SKM-1 treated with dmso at 0.1 percent for 144 hours (cell line): ENCODE measurements at regions not wholly inside any gene's neighbourhood (a gene's known extent, or its start where the extent isn't known, plus 50 kb on each side); places are given as distances from the start of the nearest gene placed in this dataset.
"Not testable (repeated sequence)": the region's sequence is repeated elsewhere in the genome, so short reads cannot be mapped to it uniquely, and the experiment has no call there.

Source experiments
- DNase-seq: peaks from one replicate; lab custom pipeline; 2025; ENCODE audit not compliant: unreplicated experiment; lab: John Stamatoyannopoulos, UW

DNA sequence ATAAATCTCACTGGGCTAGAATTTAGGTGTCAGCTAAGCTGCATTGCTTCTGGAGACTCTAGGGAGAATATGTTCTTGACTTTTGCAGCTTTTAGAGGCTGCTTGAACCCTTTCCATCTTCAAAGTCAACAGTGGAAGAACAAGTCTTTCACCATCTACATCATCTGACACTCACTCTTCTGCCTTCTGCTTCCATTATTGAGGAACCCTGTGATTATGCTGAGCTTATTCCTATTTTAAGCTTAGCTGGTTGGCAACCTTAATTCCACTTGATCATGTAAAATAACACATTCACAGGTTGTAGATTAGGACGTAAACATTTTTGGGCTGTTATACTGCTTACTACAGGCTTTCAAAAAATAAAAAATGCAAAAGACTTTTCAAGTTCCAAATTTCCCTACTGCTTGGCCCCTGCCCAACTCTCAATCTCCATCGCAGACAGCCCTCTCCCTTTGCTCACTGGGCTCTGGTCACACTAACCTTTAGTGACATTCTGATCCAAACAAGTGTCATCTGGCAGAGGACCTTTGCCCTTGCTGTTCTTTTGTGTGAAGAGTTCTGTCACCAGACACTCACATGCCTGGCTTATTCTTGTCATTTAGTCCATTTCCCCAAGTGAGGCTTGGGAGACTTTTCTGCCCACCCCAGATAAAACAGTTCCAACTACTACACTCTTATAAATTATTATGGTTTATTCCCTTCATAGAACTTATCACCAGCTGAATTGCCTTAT lies 1056.0 kb downstream of the STIM2 start:
- no peak for DNase-seq

DNA sequence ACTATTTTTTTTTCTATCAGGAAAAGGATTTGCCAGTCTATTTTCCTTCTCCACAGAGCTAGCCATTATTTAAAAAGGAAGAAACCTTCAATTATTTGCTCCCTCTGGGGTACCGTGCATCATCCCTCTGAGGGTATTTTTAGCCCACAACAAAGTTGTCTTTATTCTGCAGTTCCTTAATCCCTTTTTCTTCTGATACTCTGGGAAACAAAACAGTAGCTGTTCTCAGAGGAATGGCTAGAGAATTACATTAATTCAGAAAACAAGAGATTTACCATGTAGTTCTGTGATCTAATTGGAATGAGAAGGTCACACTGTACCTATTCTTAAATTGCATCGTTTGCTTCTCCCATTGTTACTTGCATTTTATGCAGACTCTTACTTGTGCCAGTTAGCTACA lies 1056.7 kb downstream of the STIM2 start:
- no peak for DNase-seq

DNA sequence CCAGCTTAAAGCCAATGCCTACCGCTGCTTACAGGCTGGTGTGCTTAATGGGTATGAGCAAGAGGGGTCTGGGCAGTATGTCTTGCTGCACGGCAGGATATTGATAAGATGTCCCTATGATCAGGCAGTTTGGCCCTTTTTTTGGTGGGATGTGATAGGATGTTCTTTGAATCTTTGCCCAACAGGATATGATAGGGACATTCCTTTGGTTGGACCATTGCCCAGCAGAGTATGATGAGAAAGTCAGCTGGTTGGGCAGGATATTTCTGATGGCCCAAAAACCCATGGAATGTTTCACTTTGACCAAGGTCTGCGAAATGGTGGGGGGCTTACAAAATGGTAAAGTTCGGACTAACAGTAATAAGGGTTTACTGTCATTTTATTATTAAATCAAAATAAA lies 1060.6 kb downstream of the STIM2 start:
- no peak for DNase-seq

DNA sequence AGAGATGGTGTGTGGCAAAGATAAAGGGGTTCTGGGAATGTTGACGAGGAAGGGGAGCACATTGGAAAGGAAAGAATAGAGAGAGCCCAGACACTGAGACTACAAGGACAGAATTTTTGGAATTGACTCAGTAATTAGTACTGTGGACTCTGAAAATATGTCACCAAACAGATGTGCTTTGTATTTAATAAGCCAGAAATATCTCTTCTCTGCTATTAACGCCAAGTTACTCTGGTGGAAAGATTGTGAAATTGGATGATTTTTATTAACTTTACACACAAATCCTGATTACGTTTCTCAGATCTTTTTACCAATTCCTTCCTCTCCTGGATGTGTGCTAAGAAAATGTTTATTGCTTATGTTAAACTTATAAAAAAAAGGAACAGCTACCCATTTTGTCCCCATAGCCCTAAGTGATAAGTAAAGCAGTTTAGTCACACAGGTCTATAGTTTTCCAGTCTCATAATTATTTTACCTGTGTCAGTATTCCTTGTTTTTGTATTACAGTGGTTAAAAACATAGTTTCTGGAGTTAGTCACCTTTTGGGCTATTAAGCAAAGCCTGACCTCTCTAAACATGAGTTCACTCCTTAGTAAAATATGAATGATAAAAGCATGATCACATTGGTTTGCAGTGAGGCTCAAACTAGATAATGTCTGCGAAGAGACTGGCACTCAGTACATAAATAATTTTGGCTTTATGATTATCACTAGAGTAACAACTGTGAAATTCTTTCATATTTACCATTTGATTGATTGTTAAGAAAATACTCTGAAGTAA lies 1068.3 kb downstream of the STIM2 start:
- DNase-seq, result no peak

DNA sequence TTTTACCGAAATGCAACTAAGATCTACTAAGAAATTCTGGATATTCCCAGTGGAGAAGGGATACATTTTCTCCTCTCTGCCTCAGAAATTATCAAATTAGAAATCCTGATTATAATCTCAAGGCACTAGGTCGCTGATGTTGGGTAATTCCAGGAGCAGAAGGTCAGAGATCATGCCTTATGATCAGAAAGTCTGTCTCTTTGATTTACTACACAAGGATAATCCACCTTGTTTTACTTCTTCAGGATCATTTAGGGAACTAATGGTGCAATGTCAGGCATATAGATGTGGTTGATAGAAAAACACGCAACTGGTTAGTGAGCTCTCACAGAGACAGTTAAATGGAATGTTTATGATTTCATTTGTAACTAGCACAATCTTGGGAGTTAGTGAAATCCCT lies 1069.7 kb downstream of the STIM2 start:
- no peak for DNase-seq

DNA sequence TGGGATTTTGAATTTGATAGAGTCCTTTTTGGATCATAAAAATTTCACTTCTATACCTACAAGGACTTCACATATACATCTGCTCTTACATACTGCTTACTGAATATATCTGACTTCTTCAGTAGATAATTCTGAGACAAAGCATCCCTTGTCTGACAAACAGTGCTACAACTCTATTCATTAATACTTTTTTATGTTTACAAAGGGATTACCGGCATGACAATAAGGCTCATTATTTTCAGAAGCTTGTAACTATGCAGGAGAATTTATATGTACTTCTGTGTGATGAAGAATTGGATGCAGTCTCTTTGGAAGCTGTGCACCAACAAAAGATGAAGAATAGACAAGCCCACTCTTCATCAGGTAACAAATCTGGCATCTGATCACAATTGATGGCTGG lies 1070.3 kb downstream of the STIM2 start:
- no peak for DNase-seq

DNA sequence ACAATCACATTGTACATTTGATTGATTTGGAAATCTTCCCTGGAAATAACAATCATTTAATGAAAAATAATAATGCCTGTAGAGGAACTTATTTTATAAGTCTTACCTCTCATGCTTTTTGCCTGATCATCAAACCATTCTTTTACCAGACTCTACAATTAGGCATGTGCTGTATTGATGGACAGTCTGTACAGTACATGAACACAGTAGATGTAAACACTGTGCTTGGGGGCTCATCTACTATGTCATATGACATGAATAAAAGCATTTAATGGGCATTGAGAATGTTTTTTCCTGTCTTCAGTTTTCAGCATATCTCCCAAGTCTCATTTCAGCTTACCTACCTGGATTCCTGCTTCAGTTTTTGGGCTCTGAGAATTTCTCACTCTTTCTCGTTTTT lies 1070.9 kb downstream of the STIM2 start:
- DNase-seq, result no peak

DNA sequence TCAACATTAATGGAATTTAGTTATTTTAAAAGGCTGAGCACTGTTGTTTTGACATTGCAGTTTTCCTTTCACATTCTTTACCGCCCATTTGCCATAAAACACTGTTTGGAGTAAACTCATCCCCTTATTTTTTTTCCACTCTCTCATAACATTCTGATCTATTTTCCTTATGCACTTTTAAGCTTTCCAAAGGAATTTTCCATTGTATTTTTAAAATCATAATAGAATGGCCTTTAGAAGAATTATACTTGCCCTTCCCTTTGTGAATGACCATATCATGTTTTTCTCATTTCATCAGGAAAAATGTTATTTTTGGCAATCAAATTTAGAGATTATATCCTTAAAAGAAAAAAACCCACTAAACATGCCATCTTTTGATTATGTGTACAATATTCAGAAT lies 1074.2 kb downstream of the STIM2 start:
- DNase-seq, result no peak

DNA sequence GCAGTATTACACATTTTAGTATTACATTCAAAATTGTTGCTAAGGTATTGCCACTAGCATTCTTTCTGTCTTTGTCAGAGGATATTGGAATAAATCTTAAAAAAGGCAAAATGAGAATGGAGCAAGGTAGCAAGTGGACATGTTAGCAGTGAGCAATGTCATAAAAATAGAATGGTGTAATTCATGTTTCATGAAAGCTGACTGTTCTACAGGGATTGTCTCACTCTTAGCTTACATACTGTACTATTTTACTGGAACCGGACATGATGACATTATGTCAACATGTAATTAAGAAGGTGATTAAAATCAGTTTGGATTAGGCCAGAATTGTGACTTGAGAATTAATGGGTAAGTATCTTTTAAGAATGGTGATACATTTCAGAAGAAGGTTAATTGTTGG lies 1086.2 kb downstream of the STIM2 start:
- DNase-seq, result no peak

DNA sequence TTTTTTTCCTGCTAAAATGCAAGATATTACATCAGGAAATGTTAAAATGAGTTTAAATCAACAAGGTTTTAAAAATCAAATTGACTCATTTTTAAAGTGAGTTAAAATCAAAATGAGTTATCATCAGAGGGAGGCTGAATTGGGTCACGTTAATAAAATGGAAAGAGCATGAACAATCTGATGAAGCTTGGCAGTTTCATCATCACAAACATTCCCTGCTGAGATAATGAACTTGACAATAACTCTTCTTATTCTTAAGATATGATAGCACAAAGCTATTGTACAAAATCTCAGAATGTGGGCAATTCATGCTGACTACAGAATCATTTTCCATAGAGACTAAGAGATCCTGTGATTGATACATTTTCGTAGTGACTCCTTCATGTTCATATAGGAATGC lies 1086.7 kb downstream of the STIM2 start:
- DNase-seq, result no peak

DNA sequence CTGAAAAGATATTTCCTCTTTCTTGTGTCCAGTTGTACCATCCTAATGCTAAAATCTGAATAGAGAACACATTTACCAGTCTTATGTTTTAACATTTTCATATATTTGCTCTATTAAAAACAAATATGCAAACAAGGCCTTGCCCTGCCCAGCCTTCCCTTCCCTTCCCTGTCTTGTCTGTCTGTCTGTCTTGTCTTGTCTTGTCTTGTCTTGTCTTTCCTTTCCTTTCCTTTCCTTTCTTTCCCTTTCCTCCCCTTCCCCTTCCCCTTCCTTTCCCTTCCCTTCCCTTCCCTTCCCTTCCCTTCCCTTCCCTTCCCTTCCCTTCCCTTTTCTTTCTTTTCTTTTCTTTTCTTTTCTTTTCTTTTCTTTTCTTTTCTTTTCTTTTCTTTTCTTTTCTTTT lies 1103.5 kb downstream of the STIM2 start:
- DNase-seq, result no peak

DNA sequence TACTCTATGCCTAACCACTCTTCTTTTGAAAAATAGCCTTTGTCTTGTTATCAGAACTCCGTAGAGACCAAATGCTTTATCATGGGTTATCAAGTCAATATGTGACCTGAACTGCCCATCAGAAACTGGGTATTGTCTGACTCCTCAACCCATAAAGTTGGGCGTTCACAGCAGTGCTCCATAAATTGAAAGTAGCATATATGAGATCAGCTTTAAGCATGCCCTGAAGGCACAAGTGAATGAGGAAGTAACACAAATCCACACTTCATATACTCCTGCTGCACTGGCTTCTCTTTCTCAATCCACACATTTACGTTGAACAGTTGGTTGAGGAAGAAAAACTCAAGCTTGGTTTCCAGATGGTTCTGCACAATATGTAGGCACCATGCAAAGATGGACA lies 1106.0 kb downstream of the STIM2 start:
- DNase-seq, result peak; percentile 4

DNA sequence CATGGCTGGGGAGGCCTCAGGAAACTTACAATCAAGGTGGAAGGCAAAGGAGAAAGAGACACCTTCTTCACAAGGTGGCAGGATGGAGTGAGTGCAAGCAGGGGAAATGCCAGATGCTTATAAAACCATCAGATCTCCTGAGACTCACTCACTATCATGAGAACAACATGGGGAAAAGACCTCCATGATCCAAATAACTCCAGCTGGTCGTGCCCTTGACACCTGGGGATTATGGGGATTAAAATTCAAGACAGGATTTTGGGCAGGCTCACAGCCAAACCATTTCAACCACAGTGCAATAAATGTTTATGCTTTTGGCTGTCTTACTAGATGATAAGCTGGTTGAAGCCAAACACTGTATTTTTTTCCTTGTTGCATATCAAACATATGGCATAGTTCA lies 1112.4 kb downstream of the STIM2 start:
- no peak for DNase-seq

DNA sequence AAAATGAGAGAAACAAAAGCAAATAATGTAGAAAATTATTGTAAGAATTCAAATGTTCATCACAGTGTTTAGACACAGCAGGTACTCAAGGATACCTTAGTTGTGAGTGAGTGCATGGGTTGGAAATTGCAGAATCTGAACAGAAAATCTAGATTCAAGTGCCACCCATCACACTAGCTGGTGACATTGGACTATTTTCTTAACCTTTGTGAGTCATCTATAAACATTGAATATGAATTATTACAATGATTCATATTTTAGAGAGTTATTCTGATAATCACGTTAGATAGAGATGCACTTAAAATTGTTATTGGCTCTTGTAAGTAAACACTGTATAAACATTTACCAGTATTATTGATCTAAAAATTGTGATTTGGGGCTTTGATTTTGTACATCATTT lies 1113.1 kb downstream of the STIM2 start:
- DNase-seq, result no peak

DNA sequence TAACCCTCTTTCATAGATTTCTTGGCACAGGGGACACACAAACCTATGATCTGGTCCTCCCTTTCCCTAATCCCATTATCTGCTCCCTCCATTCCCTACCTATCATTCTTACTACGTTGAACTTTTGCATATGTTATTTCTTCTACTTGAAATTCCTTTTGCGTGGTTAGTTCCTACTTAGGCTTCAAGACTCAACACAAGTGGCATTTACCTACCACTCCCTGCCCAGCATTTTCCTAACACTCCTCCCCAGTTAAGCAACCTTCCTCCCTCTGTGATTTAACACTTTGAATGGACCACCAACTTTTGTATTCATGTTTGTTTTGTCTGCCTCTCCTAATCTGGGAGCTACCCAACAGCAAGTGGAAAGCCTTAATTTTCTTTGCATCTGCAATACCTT lies 1113.7 kb downstream of the STIM2 start:
- no peak for DNase-seq

DNA sequence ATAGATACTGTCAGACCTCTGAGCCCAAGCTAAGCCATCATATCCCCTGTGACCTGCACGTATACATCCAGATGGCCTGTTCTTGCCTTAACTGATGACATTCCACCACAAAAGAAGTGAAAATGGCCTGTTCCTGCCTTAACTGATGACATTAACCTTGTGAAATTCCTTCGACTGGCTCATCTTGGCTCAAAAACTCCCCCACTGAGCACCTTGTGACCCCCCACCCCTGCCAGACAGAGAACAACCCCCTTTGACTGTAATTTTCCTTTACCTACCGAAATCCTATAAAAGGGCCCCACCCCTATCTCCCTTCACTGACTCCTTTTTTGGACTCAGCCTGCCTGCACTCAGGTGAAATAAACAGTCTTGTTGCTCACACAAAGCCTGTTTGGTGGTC lies 1114.2 kb downstream of the STIM2 start:
- DNase-seq, result not testable (repeated sequence)

DNA sequence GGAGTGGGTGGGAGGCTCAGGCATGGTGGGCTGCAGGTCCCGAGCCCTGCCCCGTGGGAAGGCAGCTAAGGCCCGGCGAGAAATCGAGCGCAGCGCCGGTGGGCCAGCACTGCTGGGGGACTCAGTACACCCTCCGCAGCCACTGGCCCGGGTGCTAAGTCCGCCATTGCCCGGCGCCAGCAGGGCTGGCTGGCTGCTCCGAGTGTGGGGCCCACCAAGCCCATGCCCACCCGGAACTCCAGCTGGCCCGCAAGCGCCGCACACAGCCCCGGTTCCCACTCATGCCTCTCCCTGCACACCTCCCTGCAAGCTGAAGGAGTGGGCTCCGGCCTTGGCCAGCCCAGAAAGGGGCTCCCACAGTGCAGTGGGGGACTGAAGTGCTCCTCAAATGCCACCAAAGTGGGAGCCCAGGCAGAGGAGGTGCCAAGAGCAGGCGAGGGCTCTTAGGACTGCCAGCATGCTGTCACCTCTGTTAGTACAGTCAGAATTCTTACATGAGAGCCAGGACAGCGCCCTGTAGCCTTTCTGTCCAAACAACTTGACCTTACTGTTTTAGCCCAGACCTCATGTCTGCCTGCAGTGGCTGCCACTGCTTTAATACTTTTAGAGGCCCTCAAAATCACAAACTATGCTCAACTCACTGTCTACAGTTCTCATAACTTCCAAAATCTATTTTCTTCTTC lies 1117.9 kb downstream of the STIM2 start:
- not testable (repeated sequence) for DNase-seq

DNA sequence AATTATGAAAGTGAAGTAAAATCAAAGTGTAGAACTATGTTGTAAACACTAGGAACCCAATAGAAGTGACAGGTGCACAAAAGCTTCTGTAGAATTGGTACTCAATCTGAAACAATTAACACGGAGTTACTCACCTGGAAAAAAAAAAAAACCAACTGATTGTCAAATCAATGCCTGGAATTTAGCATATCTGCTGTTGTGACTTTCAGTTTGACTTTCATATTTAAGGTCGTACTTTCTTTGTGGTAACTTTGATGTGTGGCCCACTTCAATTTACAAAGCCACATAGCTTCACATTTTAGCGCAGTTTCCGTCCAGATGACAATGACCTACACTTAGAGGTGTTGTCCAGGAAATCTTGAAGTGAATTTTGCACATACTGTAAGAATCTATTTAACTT lies 1124.9 kb downstream of the STIM2 start:
- no peak for DNase-seq

DNA sequence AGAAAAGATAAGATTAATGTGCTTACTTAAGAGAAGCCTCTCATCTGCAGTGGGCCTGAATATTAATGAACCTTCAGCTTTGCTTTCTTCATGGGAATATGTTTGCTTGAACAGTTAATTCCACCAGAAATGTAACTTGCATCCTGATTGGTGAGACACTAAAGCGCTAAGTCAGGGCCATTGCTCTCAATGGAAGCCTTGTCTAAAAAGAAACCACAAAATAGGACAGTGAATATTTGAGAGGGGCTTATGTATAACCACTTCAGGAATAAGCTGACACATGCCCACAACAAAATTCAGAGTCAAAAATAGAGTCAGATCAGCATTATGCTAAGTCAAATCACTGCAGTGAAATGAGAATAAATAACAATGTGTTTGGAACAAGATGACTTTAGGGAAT lies 1125.8 kb downstream of the STIM2 start:
- no peak for DNase-seq

DNA sequence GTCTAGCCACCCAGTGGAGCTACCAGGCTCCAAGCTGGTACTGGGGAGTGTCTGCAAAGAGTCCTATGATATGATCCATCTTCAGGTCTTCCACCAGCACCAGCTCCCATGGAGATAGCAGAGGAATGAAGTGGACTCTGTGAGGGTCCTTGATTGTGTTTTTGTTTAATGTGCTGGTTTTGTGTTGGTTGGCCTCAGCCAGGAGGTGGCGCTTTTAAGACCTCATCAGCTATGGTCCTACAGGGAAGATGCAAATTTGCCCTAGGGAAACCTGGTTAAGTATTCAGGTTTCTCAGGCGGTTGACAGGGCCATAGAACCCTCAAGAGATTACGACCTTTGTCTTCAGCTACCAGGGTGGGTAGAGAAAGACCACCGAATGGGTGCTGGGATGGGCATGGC lies 1141.1 kb downstream of the STIM2 start:
- no peak for DNase-seq

DNA sequence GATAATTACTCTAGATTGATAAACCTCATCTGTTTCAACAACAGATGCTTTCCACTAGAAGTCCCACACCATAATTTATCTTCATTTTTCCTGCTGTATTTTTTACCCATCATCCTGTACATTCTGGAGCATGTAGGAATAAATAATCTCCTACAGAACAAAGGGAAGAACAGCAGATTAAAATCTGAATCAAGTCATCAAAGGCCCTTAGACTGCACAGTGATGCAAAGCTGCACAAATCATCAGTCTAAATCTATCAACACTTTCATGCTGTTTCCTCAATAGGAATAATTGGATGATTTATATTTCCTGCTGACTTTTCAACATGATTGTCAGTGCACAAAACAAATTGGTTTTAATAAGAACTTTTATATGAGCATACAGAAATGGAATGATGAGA lies 1143.9 kb downstream of the STIM2 start:
- no peak for DNase-seq

DNA sequence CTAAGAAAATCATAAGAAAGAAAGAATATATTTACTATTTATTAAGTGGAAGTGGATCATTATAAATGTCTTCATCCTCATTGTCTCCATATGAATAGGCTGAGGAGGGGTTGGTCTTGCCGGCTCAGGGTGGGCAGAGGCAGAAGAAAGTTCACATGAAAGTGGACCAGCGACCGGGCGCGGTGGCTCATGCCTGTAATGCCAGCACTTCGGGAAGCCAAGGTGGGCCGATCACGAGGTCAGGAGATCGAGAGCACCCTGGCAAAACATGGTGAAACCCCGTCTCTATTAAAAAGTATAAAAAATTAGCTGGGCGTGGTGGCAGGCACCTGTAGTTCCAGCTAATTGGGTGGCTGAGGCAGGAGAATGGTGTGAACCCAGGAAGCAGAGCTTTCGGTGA lies 1145.4 kb downstream of the STIM2 start:
- no peak for DNase-seq
